LNCAP (cell line): ENCODE measurements at regions not wholly inside any gene's neighbourhood (a gene's known extent, or its start where the extent isn't known, plus 50 kb on each side); places are given as distances from the start of the nearest gene placed in this dataset.

Source experiments
- TF ChIP-seq, protein P1 (sequence below): fragments of 450-650 bp; IDR thresholded peaks from 2 replicates; pipeline ENCODE4 v1.5.1; 2017; ENCODE audit warnings: mild to moderate bottlenecking

DNA sequence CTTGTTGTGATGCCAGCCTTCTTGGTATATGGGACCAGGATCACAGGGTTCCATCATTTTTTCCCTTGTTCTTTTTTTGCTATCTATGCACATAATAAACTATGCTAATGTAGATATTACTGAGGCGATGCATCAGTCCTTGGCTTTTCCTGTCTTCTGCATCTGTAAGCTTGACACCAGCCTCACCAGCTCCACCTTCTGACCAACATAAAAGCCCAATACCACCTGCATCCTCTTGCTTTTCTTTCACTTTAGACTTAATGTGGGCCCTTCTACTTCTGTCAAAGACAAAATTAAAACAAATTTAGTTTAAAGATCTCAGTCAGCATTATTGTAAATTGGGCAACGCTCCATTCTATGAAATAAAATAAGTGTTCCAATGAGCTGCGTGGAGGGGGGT lies 1718.8 kb upstream of the PCDH10 start:
- TF ChIP-seq, protein P1, sequence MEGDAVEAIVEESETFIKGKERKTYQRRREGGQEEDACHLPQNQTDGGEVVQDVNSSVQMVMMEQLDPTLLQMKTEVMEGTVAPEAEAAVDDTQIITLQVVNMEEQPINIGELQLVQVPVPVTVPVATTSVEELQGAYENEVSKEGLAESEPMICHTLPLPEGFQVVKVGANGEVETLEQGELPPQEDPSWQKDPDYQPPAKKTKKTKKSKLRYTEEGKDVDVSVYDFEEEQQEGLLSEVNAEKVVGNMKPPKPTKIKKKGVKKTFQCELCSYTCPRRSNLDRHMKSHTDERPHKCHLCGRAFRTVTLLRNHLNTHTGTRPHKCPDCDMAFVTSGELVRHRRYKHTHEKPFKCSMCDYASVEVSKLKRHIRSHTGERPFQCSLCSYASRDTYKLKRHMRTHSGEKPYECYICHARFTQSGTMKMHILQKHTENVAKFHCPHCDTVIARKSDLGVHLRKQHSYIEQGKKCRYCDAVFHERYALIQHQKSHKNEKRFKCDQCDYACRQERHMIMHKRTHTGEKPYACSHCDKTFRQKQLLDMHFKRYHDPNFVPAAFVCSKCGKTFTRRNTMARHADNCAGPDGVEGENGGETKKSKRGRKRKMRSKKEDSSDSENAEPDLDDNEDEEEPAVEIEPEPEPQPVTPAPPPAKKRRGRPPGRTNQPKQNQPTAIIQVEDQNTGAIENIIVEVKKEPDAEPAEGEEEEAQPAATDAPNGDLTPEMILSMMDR, result peak; percentile 19; the same call in 1 of the 2 replicates

DNA sequence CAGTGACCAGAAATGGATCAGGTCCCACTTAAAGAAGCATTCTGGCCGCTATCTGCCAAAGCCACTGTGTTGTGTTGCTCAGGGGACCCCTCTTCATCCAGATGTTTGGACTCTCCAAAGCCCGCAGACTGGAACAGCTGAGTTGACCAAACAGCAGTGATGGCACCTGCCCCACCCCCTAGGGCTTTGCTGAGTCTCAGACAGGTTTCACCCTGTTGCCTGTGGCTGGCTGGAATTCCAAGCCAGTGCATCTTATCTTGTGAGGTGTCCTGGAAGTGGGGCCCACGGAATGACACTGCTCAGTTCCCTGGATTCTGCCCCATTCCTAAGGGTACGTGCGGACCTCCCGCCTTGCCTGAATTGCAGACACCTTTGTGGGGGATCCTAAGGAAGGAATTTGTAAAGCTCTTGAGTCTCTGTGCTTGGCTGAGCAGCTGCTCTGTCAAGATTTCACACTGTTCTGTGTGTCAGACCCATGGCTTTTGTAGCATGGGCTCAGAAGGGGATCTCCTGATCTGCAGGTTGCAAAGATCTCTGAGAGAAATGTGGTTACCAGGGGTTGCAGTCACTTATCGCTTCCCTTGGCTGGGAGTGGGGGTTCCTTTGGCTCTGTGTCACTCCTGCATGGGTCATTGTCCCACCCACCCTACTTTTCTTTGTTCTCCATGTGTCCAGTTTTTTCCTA lies 1707.9 kb upstream of the PCDH10 start:
- TF ChIP-seq, protein P1, result no peak

DNA sequence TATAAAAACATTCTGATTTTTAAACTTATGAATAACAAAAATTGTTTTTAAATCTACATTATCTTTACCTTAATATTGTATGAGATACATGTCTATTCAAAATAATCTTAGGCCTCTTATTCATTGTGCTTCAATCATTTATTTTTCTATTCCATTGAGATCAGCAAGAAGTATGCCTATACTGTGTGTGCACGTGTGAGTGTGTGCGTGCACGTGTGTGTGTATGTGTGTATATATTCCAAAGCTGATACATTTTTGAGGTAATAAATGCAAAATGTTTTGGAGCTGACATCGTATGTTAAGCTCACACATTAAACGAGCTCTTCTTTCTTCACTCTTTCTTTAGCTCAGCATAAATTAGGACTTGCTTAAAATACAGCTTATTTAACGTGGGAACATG lies 1701.2 kb upstream of the PCDH10 start:
- TF ChIP-seq, protein P1, result no peak

DNA sequence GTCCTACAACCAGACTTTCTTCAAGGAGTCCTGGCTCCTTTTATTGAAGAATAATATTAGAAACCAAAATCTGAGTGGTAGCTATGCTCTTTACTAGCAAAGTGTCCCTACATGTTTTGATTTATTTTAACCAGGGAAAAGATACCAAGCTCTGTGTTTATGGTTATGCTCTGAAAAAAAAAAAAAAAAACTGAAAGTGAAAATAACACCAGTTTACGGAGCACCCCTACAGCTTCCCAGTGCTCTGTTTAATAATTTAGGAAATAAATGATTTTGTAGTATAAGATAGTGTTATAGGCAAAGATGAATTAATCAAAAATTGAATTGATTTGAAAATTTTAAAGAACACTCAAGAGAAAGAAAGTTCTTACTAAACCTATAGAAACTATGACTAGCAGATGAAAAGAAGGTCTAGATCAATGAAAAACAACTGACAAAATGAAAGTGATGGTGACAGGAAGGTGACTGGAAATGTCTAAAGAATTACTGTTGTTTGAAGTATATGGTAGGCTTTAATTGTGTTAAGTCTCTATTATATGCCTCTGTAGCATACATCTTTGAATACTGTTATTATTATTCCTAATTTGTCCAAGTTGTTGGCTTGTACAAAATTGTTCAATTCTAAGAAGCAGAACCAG lies 1698.4 kb upstream of the PCDH10 start:
- TF ChIP-seq, protein P1, result no peak

DNA sequence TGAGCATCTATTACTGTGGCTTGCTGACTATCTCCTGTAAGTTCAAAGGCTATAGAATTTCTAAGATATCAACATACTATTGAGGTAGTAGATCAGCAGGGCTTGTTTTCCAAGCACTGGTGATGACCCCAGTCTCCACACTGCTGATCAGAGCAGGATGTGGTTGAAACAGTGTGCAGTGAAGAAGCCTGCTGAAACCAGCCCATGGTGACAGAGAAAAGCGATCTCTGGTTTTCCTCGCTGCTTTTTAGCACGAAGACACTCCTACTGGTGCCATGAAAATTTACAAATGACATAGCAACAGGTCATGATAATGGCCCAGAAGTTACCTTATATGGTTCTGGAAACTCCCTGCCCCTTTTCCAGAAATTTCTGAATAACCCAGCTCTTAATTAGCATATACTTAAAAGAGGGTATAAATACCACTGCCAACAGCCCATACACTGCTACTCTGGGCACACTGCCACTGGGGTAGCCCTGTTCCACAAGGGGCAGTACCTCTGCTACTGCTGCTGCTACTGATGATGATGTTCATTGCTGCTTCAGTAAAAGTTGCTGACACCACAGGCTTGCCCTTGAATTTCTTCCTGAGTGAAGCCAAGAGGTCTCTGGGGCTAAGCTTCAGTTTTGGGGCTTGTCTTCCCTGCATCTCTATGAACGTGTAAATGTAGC lies 1689.5 kb upstream of the PCDH10 start:
- TF ChIP-seq, protein P1, result no peak

DNA sequence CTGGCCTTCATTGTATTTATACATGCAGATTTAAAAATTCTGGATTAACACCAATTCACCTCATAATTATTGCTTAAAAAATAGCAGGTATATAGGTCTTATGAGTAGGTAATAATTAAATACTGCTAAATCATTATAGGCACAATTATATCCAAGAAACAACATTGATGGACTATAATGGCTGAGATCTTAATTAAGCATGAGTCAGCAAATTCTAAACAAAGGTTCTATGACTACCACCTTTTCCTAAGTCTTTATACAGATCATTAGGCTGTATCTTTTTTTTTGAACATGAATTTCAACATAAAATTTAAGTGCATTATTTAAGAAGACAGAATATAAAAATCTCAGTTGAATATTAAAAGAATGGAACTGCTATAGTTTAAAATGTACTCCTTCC lies 1678.7 kb upstream of the PCDH10 start:
- TF ChIP-seq, protein P1, result no peak

DNA sequence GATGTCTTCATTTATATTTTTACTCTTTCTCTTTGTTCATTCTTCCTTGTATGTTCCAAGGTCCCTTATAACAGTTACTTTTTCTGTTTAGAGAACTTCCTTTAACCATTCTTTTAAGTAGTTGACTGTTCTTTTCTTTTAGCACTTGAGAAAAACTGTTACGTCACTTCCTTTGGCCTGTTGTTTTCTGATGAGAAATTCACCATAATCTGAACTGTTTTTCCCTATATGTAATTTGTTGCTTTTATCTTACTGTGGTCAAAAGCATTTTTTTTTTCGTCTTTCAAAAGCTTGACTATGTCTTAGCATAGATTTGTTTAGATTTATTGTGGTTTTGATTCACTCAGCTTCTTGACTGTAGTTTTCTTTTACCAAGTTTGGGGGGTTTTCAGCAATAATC lies 1660.3 kb upstream of the PCDH10 start:
- TF ChIP-seq, protein P1, result no peak
